DMS53 (cell line): ENCODE measurements at regions not wholly inside any gene's neighbourhood (a gene's known extent, or its start where the extent isn't known, plus 50 kb on each side); places are given as distances from the start of the nearest gene placed in this dataset.
"Not testable (repeated sequence)": the region's sequence is repeated elsewhere in the genome, so short reads cannot be mapped to it uniquely, and the experiment has no call there.

Experiments used
- DNase-seq: peaks from one replicate; lab custom pipeline; 2025; lab: John Stamatoyannopoulos, UW

DNA sequence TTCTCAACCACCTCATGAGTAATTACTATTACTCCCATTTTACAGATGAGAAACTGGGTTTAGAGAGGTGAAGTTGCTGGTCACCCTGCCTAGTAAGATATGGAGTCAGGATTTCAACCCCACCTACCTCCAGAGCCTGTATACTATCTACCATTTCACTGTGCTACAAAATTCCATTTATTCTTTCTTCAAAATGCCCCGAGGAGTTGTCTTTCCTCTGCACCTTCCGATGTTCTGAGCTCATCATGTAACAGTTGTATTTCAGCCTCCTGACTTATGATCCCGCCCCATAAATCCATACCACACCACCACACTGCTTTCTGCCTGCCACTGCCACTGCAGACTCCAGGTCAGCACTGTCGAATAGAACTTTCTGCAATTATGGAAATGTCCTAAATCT lies 71.3 kb upstream of the SLC25A36 start:
- no peak for DNase-seq

DNA sequence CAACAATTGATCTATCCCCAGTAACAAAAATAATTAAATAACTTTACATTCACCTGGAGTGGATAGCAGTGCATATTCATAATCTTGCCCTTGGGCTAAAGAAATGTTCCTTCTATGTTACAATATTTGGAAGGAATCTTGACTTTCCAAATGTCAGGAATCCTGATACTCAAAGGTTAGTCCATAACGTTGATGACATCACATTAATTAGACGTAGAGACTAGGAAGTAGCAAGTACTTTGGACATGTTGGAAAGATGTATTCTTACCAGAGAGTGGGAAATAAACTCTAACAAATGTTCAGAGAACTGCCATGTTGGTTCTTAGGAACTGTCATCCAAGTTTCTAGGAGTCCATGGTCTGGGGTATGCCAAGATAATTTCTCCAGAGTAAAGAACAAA lies 70.6 kb upstream of the SLC25A36 start:
- DNase-seq, result no peak

DNA sequence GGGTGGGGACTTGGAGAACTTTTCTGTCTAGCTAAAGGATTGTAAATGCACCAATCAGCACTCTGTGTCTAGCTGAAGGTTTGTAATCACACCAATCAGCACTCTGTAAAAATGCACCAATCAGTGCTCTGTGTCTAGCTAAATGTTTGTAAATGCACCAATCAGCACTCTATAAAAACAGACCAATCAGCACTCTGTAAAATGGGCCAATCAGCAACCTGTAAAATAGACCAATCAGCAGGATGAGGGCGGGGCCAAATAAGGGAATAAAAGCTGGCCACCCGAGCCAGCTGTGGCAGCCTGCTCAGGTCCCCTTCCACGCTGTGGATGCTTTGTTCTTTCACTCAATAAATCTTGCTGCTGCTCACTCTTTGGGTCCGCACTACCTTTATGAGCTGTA lies 69.5 kb upstream of the SLC25A36 start:
- not testable (repeated sequence) for DNase-seq

DNA sequence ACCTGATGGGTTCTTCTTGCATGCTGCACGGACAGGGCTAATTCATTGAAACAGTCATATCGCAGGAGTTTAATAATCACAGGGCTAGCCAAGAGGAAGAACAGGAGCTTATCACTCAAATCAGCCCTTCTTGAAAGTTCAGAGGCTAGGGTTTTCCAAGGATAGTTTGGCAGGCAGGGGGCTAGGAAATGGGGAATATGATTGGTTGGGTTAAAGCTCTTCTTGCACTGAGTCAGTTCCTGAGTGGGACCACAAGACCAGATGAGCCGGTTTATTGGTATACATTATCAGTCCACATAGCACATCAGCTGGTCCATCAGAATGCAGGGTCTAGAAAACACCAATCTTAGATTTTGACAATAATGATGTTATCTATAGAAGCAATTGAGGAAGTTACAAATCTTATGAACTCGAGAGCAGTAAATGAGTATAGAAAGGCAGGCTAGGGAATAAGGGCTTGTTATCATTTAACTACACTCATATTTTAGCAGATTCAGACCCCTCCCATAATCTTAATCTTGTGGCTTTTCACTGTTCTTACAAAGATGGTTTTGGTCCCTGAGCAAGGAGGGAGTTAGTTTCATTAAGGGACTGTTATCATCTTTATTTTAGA lies 58.1 kb upstream of the SLC25A36 start:
- no peak for DNase-seq

DNA sequence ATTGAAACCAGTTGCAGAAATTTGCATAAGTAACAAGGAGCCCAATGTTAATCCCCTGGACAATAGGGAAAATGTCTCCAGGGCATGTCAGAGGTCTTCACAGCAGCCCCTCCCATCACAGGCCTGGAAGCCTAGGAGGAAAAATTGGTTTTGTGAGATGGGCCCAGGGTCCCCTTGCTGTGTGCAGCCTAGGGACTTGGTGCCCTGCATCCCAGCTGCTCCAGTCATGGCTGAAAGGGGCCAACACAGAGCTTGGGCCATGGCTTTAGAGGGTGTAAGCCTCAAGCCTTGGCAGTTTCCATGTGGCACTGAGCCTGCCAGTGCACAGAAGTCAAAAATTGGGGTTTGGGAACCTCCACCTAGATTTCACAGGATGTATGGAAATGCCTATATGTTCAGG lies 55.9 kb upstream of the SLC25A36 start:
- not testable (repeated sequence) for DNase-seq
